ENCODE measurements at regions not wholly inside any gene's neighbourhood (a gene's known extent, or its start where the extent isn't known, plus 50 kb on each side); places are given as distances from the start of the nearest gene placed in this dataset.

DNA sequence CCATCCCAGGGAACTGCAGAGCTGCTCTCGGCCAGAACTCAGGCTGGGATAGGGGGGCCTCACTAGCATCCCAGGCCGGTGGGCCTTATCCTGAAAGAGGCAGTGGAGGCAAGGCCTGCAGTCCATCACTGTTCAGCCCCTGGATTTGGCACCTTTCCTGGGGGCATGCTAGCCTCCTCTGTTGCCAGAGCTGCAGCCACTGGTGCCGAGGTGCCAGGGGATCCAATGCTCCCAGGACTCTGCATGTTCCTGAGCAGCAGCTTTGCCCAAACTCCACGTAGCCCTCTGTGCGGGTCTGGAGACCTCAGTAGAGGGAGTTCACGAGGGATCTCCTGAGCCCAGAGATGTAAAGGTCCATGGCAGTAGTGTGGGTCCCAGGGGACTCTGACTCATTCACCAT lies 551.7 kb upstream of the AMOT start:
- TF ChIP-seq POLR2A (IDR thresholded peaks at IDR 0.05), result no peak
- no peak for TF ChIP-seq CTCF (IDR thresholded peaks at IDR 0.05)
